ENCODE measurements at regions not wholly inside any gene's neighbourhood (a gene's known extent, or its start where the extent isn't known, plus 50 kb on each side); places are given as distances from the start of the nearest gene placed in this dataset.

- no peak for DNase-seq
Measured at GRCh38 chr12:87783467-87783866, 245.7 kb downstream of the C12orf50 start.

DNA sequence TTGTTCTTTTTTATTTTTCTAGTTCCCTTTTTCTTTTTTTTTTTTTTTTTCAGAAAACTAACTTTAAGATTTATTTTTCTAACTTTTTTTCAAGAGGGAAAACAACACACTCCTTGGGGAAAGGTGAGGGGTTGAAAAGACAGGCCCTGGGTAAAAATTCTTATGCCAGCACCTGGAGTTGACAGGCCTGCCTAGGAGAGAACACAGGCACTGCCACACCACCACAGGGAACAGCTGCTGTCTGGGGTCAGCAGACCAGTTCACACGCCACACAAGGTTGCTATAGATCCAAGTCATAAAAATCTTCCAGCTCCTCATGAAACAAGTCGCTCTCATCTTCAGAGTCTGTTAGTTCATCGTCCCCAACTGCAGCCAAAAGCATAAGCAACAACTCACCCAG is 246.4 kb downstream of the C12orf50 start:
- DNase-seq = no peak

GRCh38 chr12:87779858-87780498 is 249.2 kb downstream of the C12orf50 start:
- no peak for DNase-seq

- DNase-seq = no peak
Measured at GRCh38 chr12:87779016-87779415, 250.2 kb downstream of the C12orf50 start.

DNA sequence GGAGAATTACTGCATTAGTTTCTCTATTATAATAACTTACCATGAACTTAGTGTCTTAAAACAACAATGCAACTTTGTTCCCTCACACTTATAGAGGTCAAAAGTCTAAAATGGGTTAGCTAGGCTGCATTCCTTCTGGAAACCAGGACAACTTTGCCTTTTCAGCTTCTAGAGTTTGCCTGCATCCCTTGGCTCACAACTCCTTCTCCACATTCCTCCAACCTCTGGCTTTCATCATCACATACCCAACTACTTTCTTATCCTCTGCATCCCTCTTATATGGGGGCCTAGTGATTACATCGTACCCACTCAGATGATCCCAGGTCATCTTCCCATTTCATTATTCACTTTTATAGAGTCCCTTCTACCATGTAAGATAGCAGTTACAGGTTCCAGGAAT is 251.1 kb downstream of the C12orf50 start:
- DNase-seq = no peak

GRCh38 chr12:87775784-87776183 is 253.4 kb downstream of the C12orf50 start:
- DNase-seq = no peak

DNA sequence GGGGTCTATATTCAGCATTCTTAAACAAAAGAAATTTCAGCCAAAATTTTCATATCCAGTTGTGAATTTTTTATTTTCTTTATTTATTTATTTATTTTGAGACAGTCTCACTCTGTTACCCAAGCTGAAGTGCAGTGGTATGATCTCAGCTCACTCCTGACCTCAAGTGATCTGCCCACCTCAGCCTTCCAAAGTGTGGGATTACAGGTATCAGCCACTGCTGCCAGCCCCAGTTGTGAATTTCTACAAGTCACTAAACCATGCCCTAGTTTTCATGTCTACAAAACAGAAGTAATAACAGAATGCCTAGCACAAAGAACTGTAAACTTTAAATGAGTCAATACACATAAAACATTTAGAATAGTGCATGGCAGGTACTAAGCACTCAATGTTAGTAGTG is 254.2 kb downstream of the C12orf50 start:
- no peak for DNase-seq

DNA sequence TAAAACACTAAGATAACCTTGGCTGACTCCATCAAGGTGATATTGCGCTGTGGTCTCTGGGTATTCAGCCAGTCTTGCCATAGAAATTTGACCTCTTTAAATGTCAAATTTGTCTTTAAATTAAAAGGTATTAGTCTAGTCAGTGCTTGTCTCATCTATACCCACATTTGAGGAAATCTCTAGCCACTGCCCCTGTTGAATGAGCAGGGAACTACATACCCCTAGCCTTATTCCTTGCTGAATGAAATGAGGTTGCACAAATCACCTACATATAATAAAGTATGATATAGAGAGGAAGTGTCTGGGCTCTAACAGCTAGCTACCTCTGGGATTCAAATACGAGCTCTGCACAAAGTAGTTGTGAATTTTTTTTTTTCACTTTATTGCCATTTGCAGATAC is 256.8 kb downstream of the C12orf50 start:
- no peak for DNase-seq

DNA sequence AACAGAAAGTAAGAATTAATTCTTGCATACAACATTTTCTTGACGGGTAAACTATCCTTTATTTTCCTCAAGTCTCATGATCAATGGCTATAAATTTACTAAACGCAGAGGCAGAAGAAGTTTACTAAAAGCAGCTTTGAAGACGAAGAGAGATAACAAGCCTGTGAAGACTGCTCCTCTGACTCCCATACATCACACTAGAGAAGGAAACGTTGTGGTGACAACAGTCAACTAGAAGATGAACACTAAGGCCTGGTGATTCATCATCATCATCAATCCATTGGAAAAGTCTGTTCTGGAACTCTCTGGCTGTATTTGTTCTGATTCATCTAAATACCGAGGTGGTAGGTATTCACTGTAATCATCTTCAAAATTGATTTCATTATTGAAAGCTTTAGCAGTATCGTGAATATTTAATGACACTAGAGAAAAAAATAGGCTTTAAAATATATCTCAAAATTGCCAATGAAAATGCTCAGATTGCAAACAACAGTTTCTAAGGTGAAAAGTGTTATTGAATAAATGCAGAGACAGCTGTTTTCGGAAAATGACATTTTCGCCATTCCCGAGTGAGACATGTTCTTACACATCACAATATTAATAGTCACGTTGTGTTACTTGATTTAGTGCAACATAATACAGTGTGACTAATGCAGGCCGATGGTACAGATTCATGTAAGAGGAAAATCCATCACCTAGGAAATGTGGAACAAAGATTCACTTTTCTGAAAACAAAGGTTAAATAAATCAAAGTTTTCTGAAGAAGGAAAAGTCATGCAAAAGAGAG is 260.5 kb downstream of the C12orf50 start:
- DNase-seq = no peak

GRCh38 chr12:87766044-87766443 is 263.2 kb downstream of the C12orf50 start:
- DNase-seq = no peak

DNA sequence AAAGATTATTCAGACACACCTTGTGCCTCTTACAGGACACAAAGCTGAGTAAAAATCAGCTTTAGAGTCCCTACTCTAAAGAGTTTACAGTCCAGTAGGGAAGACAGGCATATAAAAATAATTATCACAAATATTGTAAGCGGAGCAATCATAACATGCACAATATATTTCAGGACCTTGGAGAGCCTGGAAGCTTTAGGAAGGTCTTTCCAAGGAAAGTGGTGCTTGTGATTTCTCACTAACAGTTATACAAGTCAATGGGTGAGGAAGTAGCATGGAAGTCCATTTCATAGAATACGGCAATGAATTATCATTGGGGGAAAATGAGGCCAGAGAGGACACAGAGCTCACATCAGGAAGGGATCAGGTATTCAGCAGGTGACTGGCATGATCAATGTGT is 268.3 kb downstream of the C12orf50 start:
- no peak for DNase-seq

DNA sequence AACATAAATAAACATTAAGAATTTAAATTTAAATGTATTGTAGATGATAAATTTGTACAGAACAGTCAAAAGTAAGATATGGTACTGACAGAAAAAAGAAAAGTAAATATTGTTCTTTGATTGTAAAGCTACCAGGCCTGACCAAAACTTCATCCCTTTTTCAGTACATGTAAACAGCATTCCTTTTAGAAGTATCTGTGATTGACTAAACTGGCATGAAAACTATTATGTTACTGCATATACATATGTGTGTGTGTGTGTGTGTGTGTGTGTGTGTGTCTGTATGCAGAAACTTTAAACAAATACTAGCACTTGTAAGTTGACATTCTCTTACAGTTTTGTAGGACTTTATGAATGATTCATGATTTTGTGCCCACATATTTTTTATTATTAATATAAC is 270.9 kb downstream of the C12orf50 start:
- no peak for DNase-seq

GRCh38 chr12:87756721-87757120 is 272.5 kb downstream of the C12orf50 start:
- no peak for DNase-seq

GRCh38 chr12:87756111-87756510 is 273.1 kb downstream of the C12orf50 start:
- peak; percentile 84 for DNase-seq

GRCh38 chr12:87728931-87729593 is 300.1 kb downstream of the C12orf50 start:
- DNase-seq = peak; percentile 1

DNA sequence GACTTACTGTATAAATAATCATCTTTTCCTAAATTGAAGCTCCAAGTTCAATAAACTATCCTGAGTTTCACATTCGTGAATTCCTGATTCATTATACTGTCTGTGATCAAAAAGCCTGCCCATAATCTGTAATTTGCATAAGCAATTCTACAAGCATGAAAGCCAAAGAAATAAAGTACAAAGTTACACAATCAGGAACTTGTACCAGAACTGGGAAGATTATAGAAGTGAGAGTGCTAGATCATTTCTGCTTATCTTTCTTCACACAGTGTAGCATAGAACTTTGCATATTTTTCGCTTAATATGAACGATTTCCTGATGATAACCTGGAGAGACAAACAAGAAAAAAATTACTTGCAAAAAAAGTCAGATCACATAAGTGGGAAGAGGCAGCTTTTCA is 308.2 kb downstream of the C12orf50 start:
- no peak for DNase-seq

DNA sequence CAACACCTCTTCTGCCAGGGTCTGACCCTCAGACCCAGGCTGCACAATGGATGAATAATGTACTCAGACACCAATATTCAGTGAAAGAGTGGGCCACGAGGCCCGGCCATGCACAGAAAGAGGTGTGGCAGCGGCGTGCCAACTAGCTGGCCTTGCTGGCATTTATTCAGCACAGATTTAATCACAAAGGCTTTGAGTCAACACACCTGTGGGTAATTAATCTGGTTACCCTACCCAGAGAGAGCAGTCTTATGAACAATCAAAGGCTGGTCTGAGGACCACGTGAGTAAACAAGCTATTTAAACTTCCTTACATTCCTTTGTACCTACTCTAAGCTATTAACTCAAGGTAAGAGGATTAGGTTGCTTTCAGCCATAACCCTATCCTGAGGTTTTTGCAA is 324.8 kb downstream of the C12orf50 start:
- no peak for DNase-seq

DNA sequence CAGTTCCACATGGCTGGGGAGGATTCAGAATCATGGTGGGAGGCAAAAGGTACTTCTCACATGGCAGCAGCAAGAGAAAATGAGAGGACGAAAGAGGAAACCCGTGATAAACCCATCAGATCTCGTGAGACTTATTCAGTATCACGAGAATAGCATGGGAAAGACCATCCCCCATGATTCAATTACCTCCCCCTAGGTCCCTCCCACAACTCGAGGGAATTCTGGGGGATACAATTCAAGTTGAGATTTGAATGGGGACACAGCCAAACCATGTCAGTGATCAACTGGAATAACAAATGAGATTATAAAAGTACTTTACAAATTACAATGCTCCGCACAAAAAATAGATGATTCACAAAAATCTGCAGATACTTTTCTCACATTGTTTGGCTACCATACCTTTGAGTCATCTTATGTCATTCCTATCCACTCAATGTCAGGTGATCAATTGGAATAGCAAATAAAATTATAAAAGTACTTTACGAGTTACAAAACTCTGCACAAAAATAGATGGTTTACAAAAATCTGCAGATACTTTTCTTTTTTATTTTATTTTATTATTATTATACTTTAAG is 338.9 kb downstream of the C12orf50 start:
- DNase-seq = no peak

GRCh38 chr12:87689196-87689595 is 340.0 kb downstream of the C12orf50 start:
- DNase-seq = no peak

DNA sequence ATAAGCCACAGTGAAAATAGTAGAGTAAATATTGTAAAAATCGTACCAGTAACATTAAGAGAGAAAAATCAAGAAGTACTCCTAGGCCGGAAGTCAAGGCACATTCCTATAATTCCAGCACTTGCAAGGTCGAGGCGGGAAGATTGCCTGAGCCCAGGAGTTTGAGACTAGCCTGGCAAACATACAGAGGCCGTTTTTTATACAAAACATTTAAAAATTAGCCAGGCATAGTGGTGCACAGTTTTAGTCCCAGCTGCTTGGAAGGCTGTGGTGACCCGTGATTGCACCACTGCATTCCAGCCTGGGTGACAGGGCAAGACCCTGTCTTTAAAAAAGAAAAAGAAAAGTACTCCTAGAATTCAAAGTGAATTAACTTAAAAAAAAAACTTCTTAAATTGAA is 341.8 kb downstream of the C12orf50 start:
- DNase-seq = peak; percentile 46

DNA sequence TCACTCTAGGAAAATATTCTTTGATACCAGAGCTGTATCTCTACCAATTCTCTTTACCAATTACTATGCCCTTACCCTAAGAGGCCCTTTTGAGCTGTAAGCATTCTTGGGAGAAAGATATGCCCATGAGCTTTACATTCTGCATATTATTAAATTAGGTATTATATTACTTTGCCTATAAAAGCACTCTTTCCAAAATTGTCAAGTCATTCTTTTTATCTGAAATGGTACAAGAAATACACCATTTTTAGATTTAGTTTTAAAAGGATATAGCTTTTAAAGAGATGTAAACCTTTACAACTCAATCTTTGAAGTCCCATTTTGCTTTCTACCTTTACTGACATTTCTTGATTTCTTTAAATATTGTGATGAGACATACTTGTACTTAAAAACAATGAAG is 343.5 kb downstream of the C12orf50 start:
- DNase-seq = no peak

DNA sequence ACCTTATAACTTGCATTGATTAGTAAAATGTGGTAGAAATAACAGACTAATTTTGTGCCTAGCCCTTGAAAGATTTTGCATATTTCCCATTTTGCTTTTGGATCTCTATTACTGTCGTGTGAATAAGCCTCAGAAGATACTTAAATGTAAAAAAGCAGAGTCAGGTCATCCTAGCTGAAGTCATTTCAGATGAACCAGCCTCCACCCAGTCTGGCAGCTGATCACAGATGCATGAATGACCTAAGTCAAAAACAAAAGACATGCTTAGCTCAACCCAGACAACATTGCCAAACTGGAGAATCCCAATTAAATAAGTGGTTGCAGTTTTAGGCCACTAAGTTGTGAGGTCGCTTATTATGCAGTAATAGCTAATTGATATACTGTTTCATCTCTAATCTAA is 349.9 kb downstream of the C12orf50 start:
- no peak for DNase-seq

DNA sequence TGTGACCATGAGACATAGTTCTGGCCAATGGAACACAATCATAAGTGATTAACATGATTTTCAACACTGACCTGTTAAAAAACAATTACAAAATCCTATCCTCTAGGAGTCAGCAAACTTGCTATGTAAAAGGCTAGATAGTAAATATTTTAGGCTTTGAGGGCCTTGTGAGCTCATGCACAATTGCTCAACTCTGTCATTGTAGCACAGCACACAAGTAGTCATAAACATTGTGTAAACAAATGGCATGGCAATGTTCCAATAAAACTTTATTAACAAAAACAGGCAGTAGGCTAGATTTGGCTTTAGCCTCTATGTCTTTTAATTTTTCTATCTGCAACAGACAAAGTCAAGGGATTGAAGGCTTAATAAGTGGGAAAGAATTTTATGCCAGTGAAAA is 350.7 kb downstream of the C12orf50 start:
- DNase-seq = no peak

GRCh38 chr12:87676731-87677130 is 352.5 kb downstream of the C12orf50 start:
- DNase-seq = no peak

Data from fibroblast of skin of right quadriceps (primary cell).